Vagina (tissue), 2 donors: ENCODE measurements at regions not wholly inside any gene's neighbourhood (a gene's known extent, or its start where the extent isn't known, plus 50 kb on each side); places are given as distances from the start of the nearest gene placed in this dataset.

Experiments used
- POLR2A ChIP-seq, 2 donors: fragments of 450-650 bp; IDR thresholded peaks; one replicate each; pipeline ENCODE4 v1.6.1; 2017; ENCODE audit warnings: antibody characterized with exemption in 2 of 2, mild to moderate bottlenecking in 2 of 2, moderate library complexity in 2 of 2
- POLR2AphosphoS5 ChIP-seq, 2 donors: sonication (generic); formaldehyde crosslinking; IDR thresholded peaks; one replicate each; pipeline ENCODE4 v1.9.0; 2017; ENCODE audit warnings: antibody characterized with exemption in 2 of 2, mild to moderate bottlenecking in 2 of 2, low read depth in 1 of 2; ENCODE audit not compliant: insufficient read depth in 1 of 2
- TF ChIP-seq, protein P1 (sequence below), 3 experiments: fragments of 450-650 bp in 2 of 3; fragments of 200-600 bp in 1 of 3; sonication (generic) in 1 of 3; IDR thresholded peaks; one replicate each; pipeline ENCODE4 v1.5.1; 2017 to 2019; ENCODE audit warnings: antibody characterized with exemption in 3 of 3, mild to moderate bottlenecking in 2 of 3, moderate library complexity in 2 of 3

DNA sequence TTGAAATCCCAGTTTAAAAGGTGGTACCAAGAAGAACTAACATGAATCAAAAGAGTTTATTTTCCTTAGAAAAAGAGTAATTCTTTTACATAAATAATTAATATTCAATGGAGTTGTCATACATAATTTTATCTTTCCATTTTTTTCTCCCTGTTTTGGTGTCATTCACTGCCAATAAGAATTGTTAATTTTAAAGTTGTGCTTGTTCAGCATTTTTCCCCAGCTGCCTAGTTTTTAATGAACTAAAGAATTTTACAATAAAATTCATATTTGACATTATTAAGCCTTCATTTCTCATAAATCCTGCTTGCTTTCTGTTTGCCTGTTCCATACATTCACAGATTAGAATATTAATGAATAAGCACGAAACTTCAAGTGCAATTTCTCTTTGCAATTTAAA lies 393.6 kb downstream of the GRXCR1 start:
- TF ChIP-seq, protein P1, sequence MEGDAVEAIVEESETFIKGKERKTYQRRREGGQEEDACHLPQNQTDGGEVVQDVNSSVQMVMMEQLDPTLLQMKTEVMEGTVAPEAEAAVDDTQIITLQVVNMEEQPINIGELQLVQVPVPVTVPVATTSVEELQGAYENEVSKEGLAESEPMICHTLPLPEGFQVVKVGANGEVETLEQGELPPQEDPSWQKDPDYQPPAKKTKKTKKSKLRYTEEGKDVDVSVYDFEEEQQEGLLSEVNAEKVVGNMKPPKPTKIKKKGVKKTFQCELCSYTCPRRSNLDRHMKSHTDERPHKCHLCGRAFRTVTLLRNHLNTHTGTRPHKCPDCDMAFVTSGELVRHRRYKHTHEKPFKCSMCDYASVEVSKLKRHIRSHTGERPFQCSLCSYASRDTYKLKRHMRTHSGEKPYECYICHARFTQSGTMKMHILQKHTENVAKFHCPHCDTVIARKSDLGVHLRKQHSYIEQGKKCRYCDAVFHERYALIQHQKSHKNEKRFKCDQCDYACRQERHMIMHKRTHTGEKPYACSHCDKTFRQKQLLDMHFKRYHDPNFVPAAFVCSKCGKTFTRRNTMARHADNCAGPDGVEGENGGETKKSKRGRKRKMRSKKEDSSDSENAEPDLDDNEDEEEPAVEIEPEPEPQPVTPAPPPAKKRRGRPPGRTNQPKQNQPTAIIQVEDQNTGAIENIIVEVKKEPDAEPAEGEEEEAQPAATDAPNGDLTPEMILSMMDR (IDR thresholded peaks at IDR 0.05), result no peak
- no peak for TF ChIP-seq POLR2A (IDR thresholded peaks at IDR 0.05)
- TF ChIP-seq POLR2AphosphoS5 (IDR thresholded peaks at IDR 0.05; ENCODE audit: insufficient read depth in 1 of 2, low read depth in 1 of 2), result no peak
